GM12878 (cell line): ENCODE measurements at regions not wholly inside any gene's neighbourhood (a gene's known extent, or its start where the extent isn't known, plus 50 kb on each side); places are given as distances from the start of the nearest gene placed in this dataset.
"Not testable (repeated sequence)": the region's sequence is repeated elsewhere in the genome, so short reads cannot be mapped to it uniquely, and the experiment has no call there.

Experiments
- ATAC-seq: fragments of 200-7000 bp; cut with Tn5 transposase; 3 replicates; pipeline ENCODE4 v1.9.1; 2020; ENCODE audit warnings: mild to moderate bottlenecking, moderate library complexity
- BruUV-seq: library from RNA; stranded (reverse); fragments of 400-500 nt; replicated peaks from 2 replicates; lab custom pipeline; 2021; lab: Mats Ljungman, UMichigan
- CTCF ChIA-PET: fragments of 300-600 bp; sonication (Branson Sonifier 250); formaldehyde crosslinking; extraction: SDS; loops from one replicate; lab custom pipeline; 2021; ENCODE audit warnings: inconsistent platforms; lab: Yijun Ruan, JAX
- POLR2A ChIA-PET: fragments of 350-600 bp; formaldehyde crosslinking; extraction: SDS; loops from one replicate; lab custom pipeline; 2021; ENCODE audit warnings: inconsistent platforms; lab: Charles Lee
- RAD21 ChIA-PET: fragments of 300-600 bp; sonication (Branson Sonifier 250); formaldehyde crosslinking; loops from one replicate; lab custom pipeline; 2023; ENCODE audit warnings: antibody characterized with exemption; ENCODE audit not compliant: unreplicated experiment; lab: Charles Lee
- SMC1A ChIA-PET: fragments of 300-600 bp; sonication (Branson Sonifier 250); formaldehyde crosslinking; loops from one replicate; lab custom pipeline; 2023; ENCODE audit not compliant: unreplicated experiment, uncharacterized antibody; lab: Charles Lee
- DNase-seq: peaks from one replicate; pipeline ENCODE4 v3.0.0-alpha.2; 2011; ENCODE audit warnings: low read depth, low spot score
- FAIRE-seq: peaks from 3 replicates; lab custom pipeline; 2011; peaks lifted over from hg19 to GRCh38; lab: Jason Lieb, UNC
- H2AFZ ChIP-seq: 2 replicates; pipeline ENCODE4 v1.6.0; 2011; ENCODE audit warnings: low read depth, low read length, control low read depth; ENCODE audit not compliant: control insufficient read depth
- H3K27ac ChIP-seq: 2 replicates; pipeline ENCODE4 v1.5.1; 2011; ENCODE audit warnings: control low read depth; ENCODE audit not compliant: control insufficient read depth, insufficient read depth
- H3K27me3 ChIP-seq, 2 experiments: replicated peaks in 1 of 2; 2 replicates each; pipeline versions ENCODE4 v1.6.0 to v1.6.1; 2011; ENCODE audit warnings: low read length in 1 of 2; ENCODE audit not compliant: control insufficient read depth in 2 of 2, insufficient read depth in 2 of 2
- H3K36me3 ChIP-seq, 2 experiments: 2 replicates each; pipeline ENCODE4 v1.5.1; 2011; ENCODE audit warnings: low read length in 1 of 2; ENCODE audit not compliant: control insufficient read depth in 2 of 2, insufficient read depth in 2 of 2
- H3K4me1 ChIP-seq: 2 replicates; pipeline ENCODE4 v1.6.1; 2011; ENCODE audit warnings: mild to moderate bottlenecking, low read length, moderate library complexity, mixed read lengths; ENCODE audit not compliant: control insufficient read depth, insufficient read depth
- H3K4me2 ChIP-seq: 2 replicates; pipeline ENCODE4 v1.6.0; 2011; ENCODE audit warnings: control low read depth; ENCODE audit not compliant: control insufficient read depth, insufficient read depth
- H3K4me3 ChIP-seq: fragments of 200-600 bp; sonication (generic); 2 replicates; pipeline ENCODE4 v1.5.1; 2016
- H3K79me2 ChIP-seq: 2 replicates; pipeline ENCODE4 v1.6.0; 2011; ENCODE audit warnings: low read length; ENCODE audit not compliant: control insufficient read depth, insufficient read depth
- H3K9ac ChIP-seq: 2 replicates; pipeline ENCODE4 v1.8.0; 2011; ENCODE audit warnings: low read length, control low read depth, mixed read lengths; ENCODE audit not compliant: control insufficient read depth, insufficient read depth
- H3K9me3 ChIP-seq: replicated peaks from 3 replicates; pipeline ENCODE4 v1.5.1; 2011; ENCODE audit warnings: mild to moderate bottlenecking, low read length; ENCODE audit not compliant: control insufficient read depth, insufficient read depth
- H4K20me1 ChIP-seq: 2 replicates; pipeline ENCODE4 v1.6.0; 2011; ENCODE audit not compliant: control insufficient read depth, insufficient read depth
- BCL11A ChIP-seq: IDR thresholded peaks from 2 replicates; pipeline ENCODE4 v1.6.1; 2011; ENCODE audit warnings: low read depth, low read length
- CEBPZ ChIP-seq: fragments of 150-350 bp; IDR thresholded peaks from 2 replicates; pipeline ENCODE4 v1.6.1; 2016; ENCODE audit warnings: low read depth, low read length
- IRF4 ChIP-seq: IDR thresholded peaks from 2 replicates; pipeline ENCODE4 v1.6.1; 2011; ENCODE audit warnings: low read depth, low read length
- MEF2B ChIP-seq: fragments of 450-650 bp; IDR thresholded peaks from 2 replicates; pipeline ENCODE4 v1.6.1; 2018; ENCODE audit warnings: mild to moderate bottlenecking, moderate library complexity; ENCODE audit not compliant: partially characterized antibody, poor library complexity, severe bottlenecking
- MLLT1 ChIP-seq: fragments of 450-650 bp; IDR thresholded peaks from 2 replicates; pipeline ENCODE4 v1.6.1; 2016; ENCODE audit warnings: mild to moderate bottlenecking
- RAD21 ChIP-seq: IDR thresholded peaks from 2 replicates; pipeline ENCODE4 v1.6.1; 2011; ENCODE audit warnings: mild to moderate bottlenecking, low read depth, low read length, moderate library complexity; ENCODE audit not compliant: insufficient read depth
- SIX5 ChIP-seq: IDR thresholded peaks from 2 replicates; pipeline ENCODE4 v1.6.1; 2011; ENCODE audit warnings: mild to moderate bottlenecking, low read depth, low read length, moderate library complexity; ENCODE audit not compliant: severe bottlenecking
- ZNF384 ChIP-seq: IDR thresholded peaks from 2 replicates; pipeline ENCODE4 v1.6.1; 2012; ENCODE audit warnings: low read depth, mild to moderate bottlenecking, low read length, improper control_type of control experiment, borderline replicate concordance
- ZNF622 ChIP-seq: fragments of 450-650 bp; IDR thresholded peaks from 2 replicates; pipeline ENCODE4 v1.6.1; 2017; ENCODE audit warnings: mild to moderate bottlenecking, inconsistent platforms
- WGBS: methylation state at CpG from one replicate; pipeline ENCODE4 v1.1.6; 2016; ENCODE audit warnings: low lambda C conversion rate; ENCODE audit not compliant: insufficient replicate concordance, insufficient coverage; ENCODE audit errors: missing lambda C conversion rate; 5-methylcytosine and 5-hydroxymethylcytosine counted together
- in situ Hi-C: fragments of 300-500 bp; cut with MboI; formaldehyde crosslinking; loops from 9 replicates; pipeline ENCODE4 v1.14.3; 2018; ENCODE audit warnings: mixed read lengths
- intact Hi-C: fragments of 100-400 bp; cut with micrococcal nuclease; formaldehyde crosslinking; loops from one replicate; pipeline ENCODE4 v1.14.2; 2022; ENCODE audit not compliant: unreplicated experiment
- TF ChIP-seq, protein P1 (sequence below): fragments of 450-650 bp; formaldehyde crosslinking; IDR thresholded peaks from 2 replicates; pipeline ENCODE4 v1.5.0; 2022; ENCODE audit warnings: mild to moderate bottlenecking, missing genetic modification characterization

DNA sequence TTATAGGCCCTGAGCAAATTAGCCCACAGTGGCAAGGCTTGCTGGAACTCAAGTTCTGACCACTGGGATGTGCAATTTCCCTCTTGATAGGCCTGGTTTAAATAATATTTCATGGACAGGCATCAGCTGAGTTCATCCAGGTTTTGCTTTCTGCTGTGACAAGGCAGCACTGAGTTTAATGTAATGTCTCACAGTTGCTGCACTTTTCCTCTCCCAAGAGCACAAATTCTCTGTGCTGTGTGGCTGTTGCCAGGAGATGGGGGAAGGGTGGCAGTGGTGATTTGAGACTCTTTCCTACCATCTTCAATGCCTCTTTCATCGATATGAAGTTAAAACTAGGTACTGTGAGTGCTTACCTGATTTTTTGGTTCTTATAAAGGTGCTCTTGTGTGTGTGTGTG is 272.8 kb upstream of the STXBP6 start (continued):
- TF ChIP-seq, protein P1, sequence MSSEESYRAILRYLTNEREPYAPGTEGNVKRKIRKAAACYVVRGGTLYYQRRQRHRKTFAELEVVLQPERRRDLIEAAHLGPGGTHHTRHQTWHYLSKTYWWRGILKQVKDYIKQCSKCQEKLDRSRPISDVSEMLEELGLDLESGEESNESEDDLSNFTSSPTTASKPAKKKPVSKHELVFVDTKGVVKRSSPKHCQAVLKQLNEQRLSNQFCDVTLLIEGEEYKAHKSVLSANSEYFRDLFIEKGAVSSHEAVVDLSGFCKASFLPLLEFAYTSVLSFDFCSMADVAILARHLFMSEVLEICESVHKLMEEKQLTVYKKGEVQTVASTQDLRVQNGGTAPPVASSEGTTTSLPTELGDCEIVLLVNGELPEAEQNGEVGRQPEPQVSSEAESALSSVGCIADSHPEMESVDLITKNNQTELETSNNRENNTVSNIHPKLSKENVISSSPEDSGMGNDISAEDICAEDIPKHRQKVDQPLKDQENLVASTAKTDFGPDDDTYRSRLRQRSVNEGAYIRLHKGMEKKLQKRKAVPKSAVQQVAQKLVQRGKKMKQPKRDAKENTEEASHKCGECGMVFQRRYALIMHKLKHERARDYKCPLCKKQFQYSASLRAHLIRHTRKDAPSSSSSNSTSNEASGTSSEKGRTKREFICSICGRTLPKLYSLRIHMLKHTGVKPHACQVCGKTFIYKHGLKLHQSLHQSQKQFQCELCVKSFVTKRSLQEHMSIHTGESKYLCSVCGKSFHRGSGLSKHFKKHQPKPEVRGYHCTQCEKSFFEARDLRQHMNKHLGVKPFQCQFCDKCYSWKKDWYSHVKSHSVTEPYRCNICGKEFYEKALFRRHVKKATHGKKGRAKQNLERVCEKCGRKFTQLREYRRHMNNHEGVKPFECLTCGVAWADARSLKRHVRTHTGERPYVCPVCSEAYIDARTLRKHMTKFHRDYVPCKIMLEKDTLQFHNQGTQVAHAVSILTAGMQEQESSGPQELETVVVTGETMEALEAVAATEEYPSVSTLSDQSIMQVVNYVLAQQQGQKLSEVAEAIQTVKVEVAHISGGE (CRISPR knock-in tag): no peak
- no peak for TF ChIP-seq MLLT1
- TF ChIP-seq SIX5: no peak
- no peak for TF ChIP-seq IRF4
- TF ChIP-seq BCL11A: no peak
- TF ChIP-seq RAD21: no peak
- no peak for TF ChIP-seq ZNF622
- no peak for TF ChIP-seq CEBPZ
- no peak for TF ChIP-seq ZNF384
- no peak for TF ChIP-seq MEF2B

GRCh38 chr14:25316007-25316406 is 266.1 kb upstream of the STXBP6 start:
- FAIRE-seq, intact Hi-C loops, in situ Hi-C loops: not testable (repeated sequence)

More at GRCh38 chr14:25316007-25316406, 266.1 kb upstream of the STXBP6 start:
- BruUV-seq, H2AFZ ChIP-seq, H3K4me2 ChIP-seq, DNase-seq, H3K4me3 ChIP-seq, H3K27ac ChIP-seq, H3K27me3 ChIP-seq, H3K9ac ChIP-seq, H3K36me3 ChIP-seq, H3K79me2 ChIP-seq, H3K4me1 ChIP-seq, CTCF ChIA-PET, ATAC-seq, H4K20me1 ChIP-seq, RAD21 ChIA-PET, H3K9me3 ChIP-seq, POLR2A ChIA-PET: not testable (repeated sequence)
- SMC1A ChIA-PET: interaction anchor here (0.7 kb wide), 1 partner anchor 375 kb away, joined by 3 read pairs; no protein-coding TSS in a partner anchor
- WGBS: 0% methylated on average over 3 of the region's 6 CpGs
